Putamen (tissue), 1 donor: ENCODE measurements at regions not wholly inside any gene's neighbourhood (a gene's known extent, or its start where the extent isn't known, plus 50 kb on each side); places are given as distances from the start of the nearest gene placed in this dataset.
"Not testable (repeated sequence)": the region's sequence is repeated elsewhere in the genome, so short reads cannot be mapped to it uniquely, and the experiment has no call there.

Source experiments
- DNase-seq: peaks from one replicate; pipeline ENCODE4 v3.0.0-alpha.2; 2016; ENCODE audit warnings: low spot score

GRCh38 chr6:81002126-81002525, 750.4 kb downstream of the TENT5A start:
- no peak for DNase-seq

DNA sequence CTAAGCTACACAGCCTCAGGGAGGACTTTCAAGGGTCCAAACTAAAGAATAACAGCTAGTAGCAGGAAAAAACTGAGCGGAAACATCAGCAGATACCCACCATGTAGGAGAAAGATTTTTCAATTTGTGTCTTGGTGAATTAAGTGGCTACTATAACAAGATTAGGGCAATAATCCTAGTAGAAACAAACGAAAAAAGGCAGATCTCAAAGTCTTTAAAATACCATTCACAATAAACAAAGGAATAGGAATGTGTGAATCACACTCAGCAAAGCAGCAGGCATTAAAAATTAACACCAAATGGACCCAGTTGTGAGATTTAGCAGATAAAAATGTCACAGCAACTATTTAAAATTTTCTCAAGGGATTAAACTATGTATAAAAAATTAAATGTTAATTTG, 761.2 kb downstream of the TENT5A start:
- DNase-seq: no peak

DNA sequence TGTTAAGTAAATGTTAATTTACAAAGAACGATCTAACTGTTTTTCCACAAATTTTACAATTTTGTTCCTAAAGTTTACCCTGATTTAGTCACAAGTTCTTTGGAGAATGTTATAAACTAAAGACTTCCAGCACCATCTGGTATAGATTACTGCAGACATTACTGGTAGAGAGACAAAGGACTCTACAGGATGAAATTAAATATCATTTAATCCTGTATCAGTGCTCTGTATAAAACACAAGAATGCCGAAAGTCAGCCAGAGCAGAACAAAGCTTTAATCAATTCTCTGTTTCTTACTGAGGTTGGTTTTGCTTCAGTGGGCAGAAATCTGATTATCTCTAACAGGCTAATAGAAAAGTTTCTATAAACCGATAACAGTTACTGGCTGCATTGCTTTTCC, 763.6 kb downstream of the TENT5A start:
- no peak for DNase-seq

DNA sequence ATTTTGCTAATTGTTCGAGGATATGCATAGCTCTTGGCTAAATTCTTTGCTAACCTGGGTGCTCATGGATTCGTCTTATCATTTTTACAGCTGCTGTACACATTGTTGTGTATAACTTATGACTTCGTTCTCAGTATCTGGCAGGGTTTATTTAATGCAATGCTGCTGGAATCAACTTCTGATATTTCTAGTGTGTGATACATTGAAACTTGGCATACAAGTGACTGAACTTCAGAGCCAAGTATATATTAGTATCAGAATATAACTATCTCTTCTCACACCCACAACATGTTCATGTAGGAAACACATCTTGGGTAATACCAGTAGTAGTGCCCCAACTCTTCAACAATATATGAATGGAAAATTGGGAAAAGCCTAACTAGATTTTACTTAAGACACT, 764.2 kb downstream of the TENT5A start:
- DNase-seq: no peak

DNA sequence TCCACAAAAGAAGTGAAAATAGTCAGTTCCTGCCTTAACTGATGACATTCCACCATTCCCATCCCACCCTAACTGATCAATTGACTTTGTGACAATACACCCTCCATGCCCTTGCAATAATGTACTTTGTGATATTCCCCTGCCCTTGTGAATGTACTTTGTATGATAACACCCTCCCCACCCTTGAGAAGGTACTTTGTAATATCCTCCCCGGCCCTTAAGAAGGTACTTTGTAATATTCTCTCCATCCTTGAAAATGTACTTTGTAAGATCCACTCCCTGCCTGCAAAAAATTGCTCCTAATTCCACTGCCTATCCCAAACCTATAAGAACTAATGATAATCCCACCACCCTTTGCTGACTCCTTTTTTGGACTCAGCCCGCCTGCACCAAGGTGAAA, 771.3 kb downstream of the TENT5A start:
- DNase-seq: not testable (repeated sequence)

DNA sequence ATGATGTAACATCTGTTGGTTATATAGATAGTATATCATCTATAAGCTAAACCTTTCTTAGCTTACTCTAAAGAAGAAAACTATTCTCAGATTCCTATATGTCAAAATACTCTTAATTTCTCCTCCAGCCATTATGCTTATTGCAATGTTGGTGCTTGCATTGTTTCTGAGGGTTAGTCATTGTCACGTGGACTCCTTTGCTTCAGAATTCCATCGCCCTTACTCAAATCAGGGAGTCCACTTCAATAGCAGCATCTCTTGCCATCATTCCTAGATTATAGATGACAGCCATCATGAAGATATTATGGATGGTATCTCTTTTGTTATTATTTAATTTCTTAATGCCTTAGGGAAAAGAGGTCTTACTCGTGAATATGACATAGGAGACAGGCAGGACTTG, 776.1 kb downstream of the TENT5A start:
- no peak for DNase-seq

DNA sequence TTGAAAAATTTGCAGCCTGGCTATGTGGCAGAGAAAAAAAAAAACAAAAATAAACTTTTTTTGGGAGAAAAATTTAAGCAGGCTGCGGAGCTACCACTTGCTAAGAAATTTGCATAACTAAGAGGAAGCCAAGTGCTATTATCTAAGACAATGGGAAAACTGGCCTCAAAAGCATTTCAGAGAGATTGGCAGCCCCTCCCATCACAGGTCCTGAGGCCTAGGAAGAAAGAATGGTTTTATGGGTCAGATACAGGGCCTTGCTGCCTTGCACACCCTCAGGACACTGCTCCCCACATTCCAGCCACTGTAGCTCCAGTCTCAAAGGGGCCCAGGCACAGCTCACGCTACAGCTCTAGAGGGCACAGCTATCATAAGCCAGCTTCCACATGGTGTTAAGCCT, 777.9 kb downstream of the TENT5A start:
- no peak for DNase-seq

- no peak for DNase-seq
These were observed 783.0 kb downstream of the TENT5A start for GRCh38 chr6:80969439-80969838.

GRCh38 chr6:80967609-80968008, 784.9 kb downstream of the TENT5A start:
- DNase-seq: no peak

DNA sequence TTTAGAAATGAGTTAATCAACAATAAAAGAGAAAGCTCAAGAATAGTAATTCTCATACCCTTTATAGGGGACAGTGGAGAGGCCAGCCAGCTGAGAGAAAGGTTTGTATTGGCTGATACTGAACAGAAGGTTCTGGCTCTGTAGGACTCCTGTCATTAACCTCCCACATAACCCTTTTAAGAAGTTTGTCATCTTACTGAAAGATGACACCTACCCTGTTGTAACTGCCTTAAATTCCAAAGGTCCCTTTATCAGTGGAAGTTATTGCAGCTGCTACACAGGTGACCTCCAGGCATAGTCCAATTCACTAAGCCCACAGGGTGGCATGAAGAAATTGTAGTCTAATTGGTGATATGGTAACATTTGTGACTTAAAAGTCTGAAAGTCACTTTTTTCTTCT, 790.1 kb downstream of the TENT5A start:
- no peak for DNase-seq

DNA sequence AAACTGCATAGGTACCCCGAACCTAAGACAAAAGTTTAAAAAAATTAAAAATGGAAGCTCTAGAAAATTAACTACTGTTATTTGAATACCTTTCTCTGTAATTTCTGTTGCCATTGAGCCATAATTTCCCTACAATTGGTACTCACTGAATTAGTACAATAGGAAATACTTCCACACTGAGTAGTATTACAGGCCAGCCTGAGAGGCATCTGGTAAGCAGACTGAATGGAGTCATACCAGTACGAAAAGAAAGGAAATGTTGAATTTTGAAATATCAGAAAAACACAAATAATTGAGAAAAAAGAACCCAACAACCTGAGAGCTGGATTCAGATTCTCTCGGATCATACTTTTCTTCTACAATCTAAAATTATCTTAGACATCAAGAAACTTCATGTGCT, 791.3 kb downstream of the TENT5A start:
- no peak for DNase-seq

DNA sequence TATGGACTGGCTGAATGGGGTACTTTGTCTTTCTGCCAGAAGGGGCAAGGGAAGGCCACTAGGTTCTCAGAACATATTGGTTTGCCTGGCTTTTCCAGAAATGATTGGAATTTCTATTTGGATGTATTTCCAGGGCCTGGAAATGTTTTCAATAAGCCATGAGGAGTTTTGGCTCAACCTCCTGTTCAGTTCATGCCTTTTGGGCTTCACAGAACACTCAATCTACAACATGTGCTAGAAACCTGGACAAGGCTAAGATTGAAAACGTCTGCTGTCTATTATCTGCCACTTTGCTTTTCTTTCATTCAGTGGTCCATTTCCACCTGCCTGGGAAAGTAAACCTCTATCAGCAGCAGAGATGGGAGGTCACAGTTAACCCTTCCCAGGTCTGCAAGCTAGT, 793.4 kb downstream of the TENT5A start:
- no peak for DNase-seq

DNA sequence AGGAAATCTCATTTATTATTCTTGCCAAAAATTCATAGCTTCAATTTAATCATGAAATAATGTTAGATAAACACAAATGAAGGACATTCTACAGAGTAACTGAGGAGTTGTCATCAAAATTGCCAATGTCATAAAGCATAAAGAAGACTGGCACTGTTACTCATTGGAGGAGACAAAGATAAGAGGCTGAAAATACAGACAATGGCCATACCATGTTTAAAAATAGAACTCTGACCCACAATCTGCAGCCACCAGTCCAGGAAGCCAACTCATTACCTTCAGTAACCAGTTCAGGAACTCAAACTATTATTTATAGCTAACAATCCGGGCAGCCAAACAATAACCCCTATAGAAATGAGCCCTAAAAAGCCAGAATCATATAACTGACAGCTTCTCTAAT, 795.6 kb downstream of the TENT5A start:
- DNase-seq: no peak

DNA sequence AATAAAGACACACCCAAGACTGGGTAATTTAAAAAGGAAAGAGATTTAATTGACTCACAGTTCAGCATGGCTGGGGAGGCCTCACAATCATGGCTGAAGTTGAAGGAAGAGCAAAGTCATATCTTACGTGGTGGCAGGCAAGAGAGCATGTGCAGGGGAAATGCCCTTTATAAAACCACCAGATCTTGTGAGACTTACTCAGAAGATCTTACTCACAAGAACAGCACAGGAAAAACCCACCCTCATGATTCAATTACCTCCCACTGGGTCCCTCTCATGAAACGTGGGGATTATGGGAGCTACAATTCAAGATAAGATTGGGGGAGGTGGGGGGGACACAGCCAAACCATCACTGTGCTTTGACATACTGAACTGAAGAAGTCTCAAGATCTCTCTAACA, 800.0 kb downstream of the TENT5A start:
- not testable (repeated sequence) for DNase-seq

- no peak for DNase-seq
These were observed 806.1 kb downstream of the TENT5A start for GRCh38 chr6:80946402-80946801.

- DNase-seq: no peak
These were observed 809.6 kb downstream of the TENT5A start for GRCh38 chr6:80942911-80943310.

GRCh38 chr6:80940976-80941375, 811.5 kb downstream of the TENT5A start:
- no peak for DNase-seq

GRCh38 chr6:80940571-80940970, 811.9 kb downstream of the TENT5A start:
- DNase-seq: no peak

DNA sequence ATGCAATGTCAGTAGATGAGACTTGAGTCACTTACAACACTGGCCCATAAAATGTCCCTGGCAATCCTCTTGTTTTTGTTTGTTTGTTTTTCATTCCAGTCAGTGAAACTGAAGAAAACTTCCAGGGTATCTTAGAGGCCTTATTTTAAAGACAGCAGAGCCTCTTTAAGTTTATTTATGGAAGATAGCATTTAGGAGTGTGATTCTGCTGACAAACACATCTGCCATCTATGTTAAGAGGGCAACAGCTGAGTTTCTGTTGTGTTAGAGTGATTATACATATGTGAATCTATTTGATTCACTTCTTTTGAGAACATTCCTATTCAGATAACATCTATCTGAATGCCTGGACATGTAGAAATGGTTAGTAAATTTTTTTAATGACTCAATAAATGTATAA, 812.6 kb downstream of the TENT5A start:
- no peak for DNase-seq

GRCh38 chr6:80939480-80939879, 813.0 kb downstream of the TENT5A start:
- DNase-seq: no peak

DNA sequence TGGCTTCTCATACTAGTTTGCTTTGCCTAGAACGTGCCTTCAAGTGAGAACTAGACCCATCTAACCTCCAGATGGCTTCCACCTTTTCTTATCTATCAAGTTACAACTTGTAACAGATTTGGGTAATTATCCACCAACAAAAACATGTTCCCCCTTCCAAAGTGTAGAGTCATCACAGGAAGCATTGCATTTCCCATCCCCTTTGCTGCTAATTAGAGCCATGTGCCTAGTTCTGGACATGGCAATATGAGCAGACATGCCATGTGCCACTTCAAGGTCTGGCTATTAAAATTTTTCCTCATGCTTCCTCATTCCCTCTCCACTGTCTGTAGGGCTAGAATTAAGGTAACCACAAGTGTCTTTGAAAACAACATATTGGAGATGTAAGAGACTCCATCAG, 814.4 kb downstream of the TENT5A start:
- DNase-seq: no peak

GRCh38 chr6:80932359-80932758, 820.1 kb downstream of the TENT5A start:
- no peak for DNase-seq

GRCh38 chr6:80930376-80930775, 822.1 kb downstream of the TENT5A start:
- DNase-seq: no peak

DNA sequence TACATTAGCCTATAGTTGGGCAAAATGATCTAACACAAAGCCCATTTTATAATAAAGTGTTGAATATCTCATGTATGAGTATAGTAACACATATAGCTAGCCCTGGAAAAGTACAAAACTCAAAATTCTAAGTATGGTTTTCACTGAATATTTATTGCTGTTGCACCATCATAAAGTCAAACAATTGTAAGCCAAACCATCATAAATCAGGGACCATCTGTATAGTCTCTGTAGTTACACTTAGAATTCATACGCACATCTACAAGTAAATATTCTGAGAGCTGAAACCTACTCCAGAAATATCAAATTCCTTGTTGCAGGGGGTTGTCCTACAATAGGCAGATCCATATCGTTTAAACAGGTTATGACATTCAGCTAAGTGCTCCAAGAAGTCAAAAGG, 817.3 kb downstream of the BCKDHB start:
- DNase-seq: no peak

- DNase-seq: no peak
These were observed 816.5 kb downstream of the BCKDHB start for GRCh38 chr6:80922916-80923455.
